ENCODE measurements at regions not wholly inside any gene's neighbourhood (a gene's known extent, or its start where the extent isn't known, plus 50 kb on each side); places are given as distances from the start of the nearest gene placed in this dataset.
A peak's percentile ranks its signal among the peaks of the same experiment; 100 is the strongest.

DNA sequence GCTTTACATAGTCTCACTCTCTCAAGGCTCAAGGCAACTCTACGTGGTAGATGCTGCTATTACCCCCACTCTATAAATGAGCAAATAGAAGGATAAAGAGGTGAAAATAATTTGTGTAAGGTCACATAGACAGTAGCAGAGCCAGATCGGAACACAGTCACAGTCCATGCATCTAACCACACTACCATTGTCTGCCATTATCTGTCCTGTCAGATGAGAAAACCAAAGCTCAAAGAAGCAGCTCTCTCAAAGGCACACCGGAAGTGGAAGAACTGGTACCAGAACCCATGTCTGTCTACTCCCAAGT, 134.4 kb upstream of the NUDT4 start:
- H3K4me1 Mint-ChIP-seq, result peaks cover 22 to 37% (median 25%) of the 10 kb centered on the region in 3 donors
- H3K27me3 Mint-ChIP-seq, result no peaks in the 10 kb centered on the region
- H3K27ac Mint-ChIP-seq, result peak overlapping the region in 1 of 3 donors; percentile 50
- peaks cover 3 to 6% (median 4%) of the 10 kb centered on the region in 3 donors for H3K9me3 Mint-ChIP-seq
- H3K36me3 Mint-ChIP-seq, result no peaks in the 10 kb centered on the region
- peak overlapping the region in 1 of 4 donors; percentile 19 for H3K4me3 Mint-ChIP-seq

DNA sequence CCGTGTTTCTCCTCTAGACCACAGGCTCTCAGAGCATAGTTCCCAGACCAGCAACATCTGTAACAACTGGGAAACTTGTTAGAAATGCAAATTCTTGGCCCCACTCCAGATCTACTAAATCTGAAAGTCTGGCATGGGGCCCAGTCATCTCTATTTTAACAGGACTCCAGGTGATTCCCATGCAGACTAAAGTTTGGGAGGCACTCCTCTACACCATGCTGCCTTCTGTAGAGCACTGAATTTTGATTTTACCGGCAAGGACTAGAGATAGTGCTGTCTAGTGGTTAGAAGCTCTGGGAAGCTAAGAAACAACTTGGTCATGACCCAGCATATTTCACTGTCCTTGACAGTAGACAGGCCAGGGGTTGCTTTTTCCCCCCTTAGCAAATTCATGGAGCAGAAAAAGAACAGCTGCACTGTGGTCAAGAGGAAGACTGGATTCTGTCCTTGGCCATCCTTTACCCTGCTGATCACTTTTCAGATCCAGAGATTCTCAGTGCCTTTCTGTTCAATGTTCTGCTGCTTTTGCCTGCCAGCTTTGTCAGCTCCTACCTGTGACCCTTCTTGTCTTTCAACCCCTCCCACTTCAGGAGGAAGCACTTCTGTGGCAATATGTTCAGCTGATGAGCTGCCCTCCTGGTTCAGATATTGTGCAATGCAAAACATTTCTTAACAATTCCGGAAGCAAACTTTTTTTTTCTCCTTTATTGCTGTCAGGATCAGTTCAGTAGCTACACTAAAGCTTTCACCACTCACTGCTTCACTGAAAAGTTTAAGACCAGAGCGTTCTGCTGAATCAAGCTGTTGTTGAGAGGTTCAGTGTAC, 133.8 kb upstream of the NUDT4 start:
- H3K27ac Mint-ChIP-seq, result peak overlapping the region in 2 of 3 donors; percentile 50 to 80
- no peaks in the 10 kb centered on the region for H3K27me3 Mint-ChIP-seq
- H3K36me3 Mint-ChIP-seq, result no peaks in the 10 kb centered on the region
- peaks cover 23 to 40% (median 26%) of the 10 kb centered on the region in 3 donors for H3K4me1 Mint-ChIP-seq
- H3K9me3 Mint-ChIP-seq, result peaks cover 3 to 6% (median 4%) of the 10 kb centered on the region in 3 donors
- H3K4me3 Mint-ChIP-seq, result peak overlapping the region in 3 of 4 donors; percentile 51 to 77 (median 76)

DNA sequence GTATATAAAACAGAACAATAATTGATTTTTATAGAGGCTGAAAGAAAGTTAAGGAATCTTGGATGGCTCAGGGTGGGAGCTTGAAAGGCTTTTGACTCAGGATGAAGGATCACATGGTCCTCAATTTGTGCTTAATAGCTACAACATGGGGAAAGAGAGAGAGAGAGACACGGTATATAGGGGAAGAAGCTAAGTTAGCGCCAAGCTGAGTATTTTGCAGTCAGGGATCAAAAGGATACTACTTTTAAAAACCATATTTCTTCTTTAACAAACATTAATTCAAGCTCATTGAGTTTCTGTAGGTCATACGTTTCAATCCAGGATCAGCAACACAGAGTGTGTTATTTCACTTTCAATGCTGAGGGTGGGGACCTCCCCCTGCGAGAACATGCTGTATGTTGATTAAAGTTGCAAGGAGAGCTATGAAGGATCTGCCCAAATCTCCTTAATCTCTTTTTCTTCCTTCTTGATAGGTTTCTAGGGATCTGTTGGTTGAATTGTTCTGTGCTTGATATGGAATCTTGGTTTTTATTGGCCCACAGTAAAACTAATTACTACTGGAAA, 133.1 kb upstream of the NUDT4 start:
- peaks cover 3 to 5% (median 3%) of the 10 kb centered on the region in 3 donors for H3K9me3 Mint-ChIP-seq
- H3K4me1 Mint-ChIP-seq, result peaks cover 30 to 46% (median 32%) of the 10 kb centered on the region in 3 donors

DNA sequence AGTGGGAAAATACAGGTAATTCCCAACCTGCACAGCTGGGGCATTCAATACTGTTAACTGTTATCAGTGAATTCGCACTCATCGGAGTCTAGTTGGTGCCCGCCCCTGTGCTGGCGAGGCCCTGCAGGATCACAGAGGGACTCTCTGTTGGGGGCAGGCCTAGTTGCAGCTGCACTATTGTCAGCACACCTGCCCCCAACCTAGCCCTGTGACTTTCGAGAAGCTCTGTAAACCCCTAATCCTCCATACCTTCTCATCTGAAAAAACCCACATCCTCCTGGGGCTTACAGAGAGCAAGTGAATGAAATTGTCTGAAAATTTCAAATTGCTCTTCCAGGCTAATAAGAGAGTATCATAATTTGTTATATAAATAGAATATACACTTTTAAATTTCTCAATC, 132.2 kb upstream of the NUDT4 start:
- H3K4me3 Mint-ChIP-seq, result peak overlapping the region in 2 of 4 donors; percentile 5 to 76
- H3K36me3 Mint-ChIP-seq, result no peaks in the 10 kb centered on the region
- H3K9me3 Mint-ChIP-seq, result peaks cover 0 to 2% (median 0%) of the 10 kb centered on the region in 3 donors
- H3K27me3 Mint-ChIP-seq, result no peaks in the 10 kb centered on the region
- H3K4me1 Mint-ChIP-seq, result peaks cover 33 to 47% (median 35%) of the 10 kb centered on the region in 3 donors
- H3K27ac Mint-ChIP-seq, result peak overlapping the region in 2 of 3 donors; percentile 5 to 67

More for the DNA sequence above, 133.1 kb upstream of the NUDT4 start:
- Mint-ChIP-seq H3K4me3 (peak overlapping the region in 3 of 4 donors; percentile 51 to 77 (median 76)), H3K27me3 (no peaks in the 10 kb centered on the region), H3K27ac (peak overlapping the region in 2 of 3 donors; percentile 18 to 80), H3K36me3 (no peaks in the 10 kb centered on the region)

DNA sequence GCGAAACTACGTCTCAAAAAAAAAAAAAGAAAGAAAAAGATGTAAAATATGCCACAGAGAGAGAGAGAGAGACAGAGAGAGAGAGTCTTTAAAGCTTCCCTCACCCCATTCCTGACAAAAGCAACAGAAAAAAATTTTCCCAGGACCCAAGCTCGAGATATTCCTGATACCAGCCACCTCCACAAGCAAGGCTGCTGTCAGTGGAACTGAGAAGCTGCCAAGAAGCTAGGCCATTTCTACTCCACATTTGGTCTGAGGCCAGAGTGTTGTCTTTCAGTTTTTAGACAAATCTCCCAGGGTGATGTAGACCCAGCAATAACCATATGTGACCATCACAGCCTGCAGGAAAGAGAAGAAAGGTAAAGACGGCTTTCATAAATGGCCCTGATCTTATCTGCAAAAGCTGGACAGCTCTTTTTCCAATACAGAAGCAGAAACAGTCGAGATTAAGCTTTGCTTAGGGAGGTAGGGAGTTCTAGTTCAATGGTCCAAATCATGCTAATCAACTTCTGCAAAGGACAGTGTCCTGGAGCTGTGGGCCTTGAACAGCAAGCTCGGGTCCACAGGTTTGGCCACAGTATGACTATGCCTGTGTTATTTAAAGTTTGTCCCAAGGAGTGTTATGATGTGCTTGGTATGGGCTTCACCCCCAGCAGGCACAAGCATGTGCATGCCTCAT, 130.3 kb upstream of the NUDT4 start:
- Mint-ChIP-seq H3K4me1 (peaks cover 33 to 47% (median 35%) of the 10 kb centered on the region in 3 donors), H3K27me3 (no peaks in the 10 kb centered on the region), H3K4me3 (peak overlapping the region in 1 of 4 donors; percentile 5), H3K27ac (peak overlapping the region in 1 of 3 donors; percentile 1), H3K9me3 (no peaks in the 10 kb centered on the region), H3K36me3 (no peaks in the 10 kb centered on the region)

DNA sequence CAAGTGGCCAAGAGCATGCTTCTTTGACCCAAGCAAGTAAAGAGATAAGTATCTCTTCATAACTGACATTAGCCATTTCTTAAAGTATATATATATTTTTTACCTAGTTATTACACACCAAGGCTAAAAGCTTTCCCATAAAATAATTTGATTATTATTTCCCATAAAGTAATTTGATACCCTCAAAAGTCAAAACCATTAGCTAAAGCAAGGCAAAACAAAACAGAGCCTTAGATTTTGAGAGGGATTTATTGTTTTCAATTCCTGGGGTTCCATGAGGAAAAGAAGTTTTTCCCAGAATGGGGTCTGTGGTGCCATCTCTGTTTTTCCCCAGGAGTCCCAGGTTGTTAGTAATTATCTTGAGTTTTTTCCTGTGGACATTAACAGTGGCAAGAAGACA, 125.5 kb upstream of the NUDT4 start:
- H3K4me3 Mint-ChIP-seq, result no peak overlapping the region
- H3K27me3 Mint-ChIP-seq, result no peaks in the 10 kb centered on the region
- H3K9me3 Mint-ChIP-seq, result peaks cover 3 to 22% (median 8%) of the 10 kb centered on the region in 3 donors
- H3K4me1 Mint-ChIP-seq, result peaks cover 14 to 21% (median 21%) of the 10 kb centered on the region in 3 donors
- peaks cover 4% of the 10 kb centered on the region for H3K36me3 Mint-ChIP-seq
- no peak overlapping the region for H3K27ac Mint-ChIP-seq

DNA sequence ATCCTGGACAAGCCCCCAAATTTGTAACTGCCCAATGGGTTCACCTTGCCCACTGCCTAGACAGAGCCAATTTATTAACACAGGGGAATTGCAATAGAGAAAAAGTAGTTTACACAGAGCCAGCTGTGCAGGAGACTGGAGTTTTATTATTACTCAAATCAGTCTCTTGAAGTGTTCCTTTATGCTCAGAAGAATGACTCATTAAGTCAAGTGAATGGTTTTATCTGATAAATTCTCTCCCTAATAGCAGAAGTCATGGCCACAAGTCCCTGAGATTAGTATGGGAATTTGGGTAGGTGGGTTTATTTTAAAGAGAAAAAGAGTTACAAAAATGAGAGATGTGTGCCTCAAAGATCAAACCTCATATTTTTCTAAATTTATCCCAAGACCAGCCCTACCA, 122.8 kb upstream of the NUDT4 start:
- Mint-ChIP-seq H3K4me1 (peaks cover under 1 to 3% (median under 1%) of the 10 kb centered on the region in 3 donors), H3K4me3 (no peak overlapping the region), H3K36me3 (peaks cover 4% of the 10 kb centered on the region), H3K27ac (no peak overlapping the region), H3K27me3 (no peaks in the 10 kb centered on the region), H3K9me3 (peaks cover 3 to 22% (median 8%) of the 10 kb centered on the region in 3 donors)

DNA sequence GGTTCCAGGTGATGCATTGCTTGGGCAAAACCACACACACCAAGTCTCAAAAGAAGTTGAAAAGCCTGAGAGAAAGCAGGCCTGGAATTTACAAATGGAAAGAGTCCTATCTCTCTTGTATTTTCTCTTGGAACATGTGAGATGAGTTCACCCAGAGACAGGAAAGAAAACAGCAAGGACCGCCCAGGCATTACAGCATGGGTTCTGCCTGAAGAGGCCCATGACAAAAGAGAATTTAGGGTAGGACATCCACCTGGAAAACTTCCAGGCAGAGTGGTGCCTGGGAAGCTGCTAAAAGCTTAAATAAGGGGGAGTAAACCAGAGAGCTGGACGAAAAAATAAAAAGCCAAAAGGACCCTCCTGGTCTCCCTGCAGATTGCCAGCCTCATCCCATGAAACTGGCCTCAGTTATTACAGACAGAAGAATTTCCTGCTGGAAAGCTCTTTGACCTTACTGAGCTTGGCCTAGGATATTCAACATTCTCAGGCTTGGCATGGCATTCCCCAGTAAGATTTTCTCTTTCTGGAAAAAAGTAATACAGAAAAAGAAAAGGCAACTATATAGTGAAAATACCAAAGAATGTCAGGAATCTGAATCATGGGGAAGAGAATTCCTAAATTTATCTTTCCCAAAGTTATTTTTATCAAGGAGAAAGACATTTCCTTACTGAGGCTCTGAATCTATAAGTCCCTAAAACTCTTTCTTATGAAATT, 121.3 kb upstream of the NUDT4 start:
- H3K27me3 Mint-ChIP-seq, result no peaks in the 10 kb centered on the region
- no peak overlapping the region for H3K27ac Mint-ChIP-seq
- H3K4me3 Mint-ChIP-seq, result peak overlapping the region in 1 of 4 donors; percentile 52
- H3K9me3 Mint-ChIP-seq, result peaks cover 3 to 22% (median 8%) of the 10 kb centered on the region in 3 donors
- H3K4me1 Mint-ChIP-seq, result peaks cover 0 to 3% (median 0%) of the 10 kb centered on the region in 3 donors
- H3K36me3 Mint-ChIP-seq, result peaks cover 4% of the 10 kb centered on the region

DNA sequence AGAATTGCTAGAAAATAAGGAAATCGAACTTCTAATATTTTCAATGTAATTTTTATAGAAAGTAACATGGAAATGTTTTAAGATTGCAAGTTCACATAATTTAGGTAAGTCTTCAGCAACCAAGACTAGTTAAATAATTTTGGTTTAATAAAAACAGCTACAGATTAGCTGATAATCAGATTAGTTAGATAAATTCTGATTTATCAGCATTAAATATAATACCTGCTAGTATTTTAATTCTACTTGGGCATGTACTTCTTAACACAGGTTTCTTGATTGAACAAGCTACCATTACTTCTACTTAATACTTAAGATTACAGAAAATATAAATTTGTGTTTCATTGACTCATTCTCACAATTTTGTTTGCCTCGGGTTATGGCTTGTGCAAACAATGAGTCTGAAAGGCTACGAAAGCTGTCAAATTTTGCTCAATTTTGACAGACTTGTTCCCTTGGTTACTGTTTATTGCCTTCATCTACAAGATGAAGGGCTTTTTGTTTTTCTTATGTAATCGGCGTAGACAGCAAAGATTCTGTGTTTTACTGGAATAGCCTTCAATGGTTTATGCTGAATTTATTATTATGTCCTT, 116.1 kb upstream of the NUDT4 start:
- no peak overlapping the region for H3K27ac Mint-ChIP-seq
- H3K9me3 Mint-ChIP-seq, result no peaks in the 10 kb centered on the region
- no peaks in the 10 kb centered on the region for H3K27me3 Mint-ChIP-seq
- H3K4me1 Mint-ChIP-seq, result peaks cover 0 to 3% (median 0%) of the 10 kb centered on the region in 3 donors
- no peak overlapping the region for H3K4me3 Mint-ChIP-seq
- no peaks in the 10 kb centered on the region for H3K36me3 Mint-ChIP-seq

DNA sequence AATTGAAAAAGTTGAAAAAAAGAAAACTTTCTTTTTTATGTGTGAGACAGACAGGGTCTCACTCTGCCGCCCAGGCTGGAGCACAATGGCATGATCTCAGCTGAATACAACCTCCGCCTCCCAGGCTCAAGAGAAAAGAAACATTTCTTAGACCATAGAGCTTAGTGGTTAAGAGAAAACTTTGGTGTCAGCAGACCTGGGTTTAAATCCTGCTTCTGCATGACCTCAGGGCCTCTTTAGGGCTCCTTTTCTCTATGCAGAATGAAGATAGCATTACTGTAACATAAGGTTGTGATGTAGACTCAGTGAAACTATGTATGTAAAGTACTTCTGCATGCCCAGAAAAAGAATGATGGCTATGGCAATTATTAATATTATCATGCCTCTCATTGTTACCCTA, 104.7 kb upstream of the NUDT4 start:
- H3K4me3 Mint-ChIP-seq, result no peak overlapping the region
- no peak overlapping the region for H3K27ac Mint-ChIP-seq
- no peaks in the 10 kb centered on the region for H3K36me3 Mint-ChIP-seq
- no peaks in the 10 kb centered on the region for H3K27me3 Mint-ChIP-seq
- H3K4me1 Mint-ChIP-seq, result no peaks in the 10 kb centered on the region
- peaks cover 0 to 3% (median 0%) of the 10 kb centered on the region in 3 donors for H3K9me3 Mint-ChIP-seq

DNA sequence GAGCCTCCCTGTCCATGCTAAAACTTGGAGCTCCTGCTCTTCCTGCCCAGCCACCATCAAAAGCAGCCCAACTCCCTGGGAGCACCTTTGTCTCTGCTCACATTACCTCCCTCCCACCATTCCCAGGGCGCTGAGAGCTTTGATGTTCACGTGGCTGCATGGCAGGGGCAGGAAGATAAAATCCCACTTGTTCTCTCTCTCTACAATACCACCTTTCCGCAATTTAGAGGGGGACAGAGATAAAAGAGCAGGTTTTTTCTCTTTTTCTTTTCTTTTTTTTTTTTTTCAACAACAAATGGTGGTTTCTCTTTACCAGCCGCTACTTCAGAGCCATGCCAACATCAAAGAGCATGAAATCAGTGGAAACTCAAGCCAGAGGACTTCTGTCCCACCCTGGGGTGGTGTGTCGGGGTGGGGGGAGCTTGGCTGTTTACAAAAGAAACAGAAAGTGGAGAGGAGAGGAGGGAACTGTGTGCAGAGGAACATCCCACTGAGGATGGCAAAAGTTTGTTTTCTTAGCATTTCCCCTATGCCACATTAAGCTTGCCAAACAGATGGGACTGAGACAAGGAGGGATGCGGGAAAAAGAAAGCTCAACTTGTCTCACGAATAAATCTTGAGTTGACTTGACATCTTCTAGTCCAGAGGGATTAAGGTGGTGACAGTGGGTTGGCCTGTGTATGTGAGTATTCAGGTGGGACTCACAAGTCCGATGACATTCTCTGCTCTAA, 103.7 kb upstream of the NUDT4 start:
- no peak overlapping the region for H3K4me3 Mint-ChIP-seq
- no peaks in the 10 kb centered on the region for H3K4me1 Mint-ChIP-seq
- H3K27me3 Mint-ChIP-seq, result no peaks in the 10 kb centered on the region
- no peaks in the 10 kb centered on the region for H3K36me3 Mint-ChIP-seq
- peaks cover 0 to 3% (median 0%) of the 10 kb centered on the region in 3 donors for H3K9me3 Mint-ChIP-seq
- H3K27ac Mint-ChIP-seq, result no peak overlapping the region

DNA sequence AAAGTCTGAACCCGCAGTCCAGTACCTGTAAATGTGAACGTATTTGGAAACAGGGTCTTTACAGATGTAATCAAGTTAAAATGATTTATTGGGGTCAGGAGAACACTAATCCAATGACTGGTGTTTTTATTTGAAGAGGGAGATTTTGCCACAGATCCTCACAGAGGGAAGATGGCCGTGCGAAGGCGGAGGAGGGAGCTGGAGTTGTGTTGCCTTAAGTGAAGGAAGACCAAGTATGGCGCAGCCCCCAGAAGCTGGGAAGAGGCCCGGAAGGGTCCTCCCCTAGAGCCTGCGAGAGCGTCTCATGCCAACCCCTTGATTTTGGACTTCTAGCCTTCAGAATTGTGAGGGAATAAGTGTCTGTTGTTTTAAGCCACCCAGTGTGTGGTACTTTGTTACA, 102.8 kb upstream of the NUDT4 start:
- Mint-ChIP-seq H3K27ac (no peak overlapping the region), H3K4me3 (no peak overlapping the region), H3K9me3 (peaks cover 0 to 3% (median 0%) of the 10 kb centered on the region in 3 donors), H3K36me3 (peaks cover 3% of the 10 kb centered on the region), H3K4me1 (no peaks in the 10 kb centered on the region), H3K27me3 (no peaks in the 10 kb centered on the region)

DNA sequence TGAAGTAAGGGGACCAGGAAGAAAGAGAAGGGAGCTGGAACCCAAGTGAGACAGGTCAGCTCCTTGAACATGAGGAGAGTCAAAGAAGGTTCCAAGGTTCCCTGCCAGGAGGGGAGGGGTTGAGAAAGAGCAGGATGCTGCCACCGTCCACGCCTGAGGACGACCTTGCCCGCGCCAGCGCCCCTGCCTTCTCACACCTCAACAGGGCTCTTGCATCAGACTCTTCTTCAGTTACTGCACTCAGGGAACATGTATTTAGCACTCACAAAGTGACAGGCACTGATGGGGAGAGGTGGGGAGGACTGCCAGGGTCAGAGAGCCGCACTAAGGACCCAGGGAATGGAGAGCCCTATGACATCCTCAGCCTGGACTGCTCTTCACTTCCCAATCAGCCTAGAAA, 102.1 kb upstream of the NUDT4 start:
- no peak overlapping the region for H3K27ac Mint-ChIP-seq
- peaks cover 3% of the 10 kb centered on the region for H3K36me3 Mint-ChIP-seq
- no peaks in the 10 kb centered on the region for H3K4me1 Mint-ChIP-seq
- H3K9me3 Mint-ChIP-seq, result no peaks in the 10 kb centered on the region
- H3K27me3 Mint-ChIP-seq, result no peaks in the 10 kb centered on the region
- H3K4me3 Mint-ChIP-seq, result no peak overlapping the region

Measured in IgD-negative memory B cell (primary cell).